ENCODE measurements at regions not wholly inside any gene's neighbourhood (a gene's known extent, or its start where the extent isn't known, plus 50 kb on each side); places are given as distances from the start of the nearest gene placed in this dataset.
A peak's percentile ranks its signal among the peaks of the same experiment; 100 is the strongest.
"Not testable (repeated sequence)": the region's sequence is repeated elsewhere in the genome, so short reads cannot be mapped to it uniquely, and the experiment has no call there.

DNA sequence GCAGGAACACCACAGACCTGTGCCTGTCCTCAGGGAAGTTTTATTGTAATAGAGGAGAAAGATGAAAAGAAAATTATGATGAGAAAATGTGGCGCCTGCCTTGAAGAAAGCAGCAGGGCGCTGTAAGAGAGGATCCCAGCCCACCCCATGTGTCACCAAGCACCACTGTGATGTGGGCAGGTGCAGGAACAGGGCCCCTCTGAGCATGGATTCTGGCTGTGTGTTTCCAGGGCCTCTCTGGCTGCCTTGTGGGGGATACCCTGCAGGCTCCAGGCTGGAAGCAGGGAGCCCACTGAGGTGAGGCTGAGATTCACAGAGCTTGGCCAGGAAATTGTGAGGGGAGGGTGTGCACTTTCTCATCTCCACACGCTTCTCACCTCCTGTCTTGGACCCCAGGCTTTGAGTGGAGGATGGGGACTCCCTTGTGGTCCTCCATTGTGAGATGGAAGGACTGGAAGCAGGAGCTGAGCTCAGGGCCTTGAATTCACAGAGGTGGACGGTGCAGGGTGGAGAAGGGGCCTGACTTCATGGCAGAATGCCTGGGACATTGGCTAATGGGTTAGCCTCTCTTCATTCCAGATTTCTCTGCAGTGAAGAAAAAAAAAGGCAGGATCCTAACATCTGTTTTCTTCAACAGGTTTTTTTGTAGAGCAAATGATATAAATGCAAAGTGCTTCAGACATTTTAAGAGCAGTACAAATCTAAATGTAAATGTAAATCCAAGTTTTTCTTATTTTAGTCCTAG is 246.6 kb upstream of the B3GAT1 start:
- Mint-ChIP-seq H3K4me3 (no peak overlapping the region), H3K27ac (no peak overlapping the region), H3K36me3 (no peaks in the 10 kb centered on the region), H3K4me1 (ENCODE audit: unreplicated experiment) (peaks cover 6% of the 10 kb centered on the region), H3K9me3 (no peaks in the 10 kb centered on the region), H3K27me3 (peaks cover 29% of the 10 kb centered on the region)
- TF ChIP-seq, protein P1, sequence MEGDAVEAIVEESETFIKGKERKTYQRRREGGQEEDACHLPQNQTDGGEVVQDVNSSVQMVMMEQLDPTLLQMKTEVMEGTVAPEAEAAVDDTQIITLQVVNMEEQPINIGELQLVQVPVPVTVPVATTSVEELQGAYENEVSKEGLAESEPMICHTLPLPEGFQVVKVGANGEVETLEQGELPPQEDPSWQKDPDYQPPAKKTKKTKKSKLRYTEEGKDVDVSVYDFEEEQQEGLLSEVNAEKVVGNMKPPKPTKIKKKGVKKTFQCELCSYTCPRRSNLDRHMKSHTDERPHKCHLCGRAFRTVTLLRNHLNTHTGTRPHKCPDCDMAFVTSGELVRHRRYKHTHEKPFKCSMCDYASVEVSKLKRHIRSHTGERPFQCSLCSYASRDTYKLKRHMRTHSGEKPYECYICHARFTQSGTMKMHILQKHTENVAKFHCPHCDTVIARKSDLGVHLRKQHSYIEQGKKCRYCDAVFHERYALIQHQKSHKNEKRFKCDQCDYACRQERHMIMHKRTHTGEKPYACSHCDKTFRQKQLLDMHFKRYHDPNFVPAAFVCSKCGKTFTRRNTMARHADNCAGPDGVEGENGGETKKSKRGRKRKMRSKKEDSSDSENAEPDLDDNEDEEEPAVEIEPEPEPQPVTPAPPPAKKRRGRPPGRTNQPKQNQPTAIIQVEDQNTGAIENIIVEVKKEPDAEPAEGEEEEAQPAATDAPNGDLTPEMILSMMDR (conservative IDR thresholded peaks at IDR 0.05) = no peak
- peak; percentile 31 for DNase-seq (ENCODE audit: extremely low spot score, unreplicated experiment)

GRCh38 chr11:134657631-134658030 is 245.6 kb upstream of the B3GAT1 start:
- H3K4me1 Mint-ChIP-seq (ENCODE audit: unreplicated experiment) = peaks cover 6% of the 10 kb centered on the region
- H3K4me3 Mint-ChIP-seq = no peak overlapping the region
- H3K9me3 Mint-ChIP-seq = no peaks in the 10 kb centered on the region
- TF ChIP-seq, protein P1 (conservative IDR thresholded peaks at IDR 0.05) = no peak
- peak; percentile 32 for DNase-seq (ENCODE audit: extremely low spot score, unreplicated experiment)
- no peak overlapping the region for H3K27ac Mint-ChIP-seq
- peaks cover 29% of the 10 kb centered on the region for H3K27me3 Mint-ChIP-seq
- H3K36me3 Mint-ChIP-seq = no peaks in the 10 kb centered on the region

DNA sequence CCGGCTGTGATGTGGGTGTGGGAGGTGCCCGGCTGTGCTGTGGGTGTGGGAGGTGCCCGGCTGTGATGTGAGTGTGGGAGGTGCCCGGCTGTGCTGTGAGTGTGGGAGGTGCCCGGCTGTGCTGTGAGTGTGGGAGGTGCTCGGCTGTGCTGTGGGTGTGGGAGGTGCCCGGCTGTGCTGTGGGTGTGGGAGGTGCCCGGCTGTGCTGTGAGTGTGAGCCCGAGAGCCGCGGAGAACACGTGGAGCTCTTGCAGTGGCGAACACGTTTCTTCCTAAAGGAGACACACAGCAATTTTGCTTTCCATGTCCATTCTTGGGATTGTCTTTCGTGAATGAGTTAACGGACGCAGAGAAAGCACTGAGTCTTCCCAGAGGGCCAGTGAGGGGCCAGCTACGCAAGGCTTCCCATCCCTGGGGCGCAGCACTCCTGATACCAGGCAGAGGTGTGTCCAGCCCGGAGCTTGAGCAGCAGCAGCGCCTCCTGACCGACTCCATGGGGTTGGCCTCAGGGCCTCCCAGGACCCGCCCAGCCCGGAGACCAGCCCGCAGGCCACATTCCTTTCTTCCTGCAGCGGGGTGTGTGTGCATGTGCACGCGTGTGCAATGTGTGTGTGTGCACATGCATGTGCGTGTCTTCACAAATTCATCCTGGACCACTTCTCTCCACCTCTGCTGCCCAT is 245.0 kb upstream of the B3GAT1 start:
- Mint-ChIP-seq H3K4me3 (no peak overlapping the region), H3K36me3 (no peaks in the 10 kb centered on the region)

GRCh38 chr11:134656086-134656840 is 244.2 kb upstream of the B3GAT1 start:
- H3K36me3 Mint-ChIP-seq; H3K4me3 Mint-ChIP-seq; H3K9me3 Mint-ChIP-seq; H3K4me1 Mint-ChIP-seq (ENCODE audit: unreplicated experiment); H3K27ac Mint-ChIP-seq: not testable (repeated sequence)
- H3K27me3 Mint-ChIP-seq = peaks cover 29% of the 10 kb centered on the region
- DNase-seq (ENCODE audit: extremely low spot score, unreplicated experiment) = peak; percentile 29

More for the DNA sequence above, 245.0 kb upstream of the B3GAT1 start:
- Mint-ChIP-seq H3K4me1 (ENCODE audit: unreplicated experiment) (peaks cover 6% of the 10 kb centered on the region), H3K9me3 (no peaks in the 10 kb centered on the region), H3K27me3 (peaks cover 29% of the 10 kb centered on the region), H3K27ac (no peak overlapping the region)
- DNase-seq (ENCODE audit: extremely low spot score, unreplicated experiment) = peak; percentile 57
- TF ChIP-seq, protein P1 (conservative IDR thresholded peaks at IDR 0.05) = no peak

DNA sequence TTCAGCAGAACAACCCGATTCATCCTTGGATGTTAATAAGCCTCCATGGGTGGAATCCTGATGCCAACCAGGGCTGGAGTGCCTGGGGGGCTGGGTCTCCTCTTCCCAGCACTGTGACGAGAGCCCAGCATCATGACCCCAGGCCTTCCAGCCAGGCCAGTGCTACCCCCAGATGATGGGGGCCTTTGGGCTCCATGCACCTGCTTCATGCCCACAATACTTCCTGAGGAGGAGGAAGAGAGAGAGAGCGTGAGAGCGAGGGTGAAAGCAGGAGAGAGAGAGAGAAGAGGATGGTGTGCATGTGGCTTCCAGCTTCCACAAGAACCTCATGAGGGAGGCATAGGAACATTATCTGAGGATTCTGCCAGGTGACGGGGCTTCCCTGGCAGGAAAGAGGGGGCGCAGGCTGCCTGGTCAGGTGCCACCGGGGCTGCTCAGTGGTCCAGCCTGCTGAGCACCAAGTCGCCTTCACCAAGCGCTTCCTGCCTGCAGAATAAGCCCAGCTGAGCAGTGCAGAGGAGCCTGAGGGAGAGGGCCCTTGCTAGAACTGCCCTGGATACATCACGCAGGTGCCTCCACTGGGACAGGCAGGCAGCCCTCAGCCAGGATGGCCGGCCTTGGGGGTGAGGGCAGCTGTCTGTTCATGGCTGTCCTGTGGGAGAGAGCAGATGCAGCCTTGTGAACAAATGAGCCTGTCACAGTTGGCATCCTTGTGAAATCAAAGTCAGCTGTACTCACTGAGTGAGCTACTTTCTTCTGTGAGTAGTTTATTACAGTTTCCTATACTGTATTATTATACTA is 243.3 kb upstream of the B3GAT1 start:
- Mint-ChIP-seq H3K27ac (no peak overlapping the region), H3K4me3 (no peak overlapping the region), H3K9me3 (no peaks in the 10 kb centered on the region), H3K36me3 (no peaks in the 10 kb centered on the region), H3K27me3 (peaks cover 25% of the 10 kb centered on the region), H3K4me1 (ENCODE audit: unreplicated experiment) (peaks cover 6% of the 10 kb centered on the region)
- TF ChIP-seq, protein P1 (conservative IDR thresholded peaks at IDR 0.05) = no peak
- DNase-seq (ENCODE audit: extremely low spot score, unreplicated experiment) = peak; percentile 60

Data from type B pancreatic cell (in vitro differentiated cells).